NB4 (cell line): ENCODE measurements at regions not wholly inside any gene's neighbourhood (a gene's known extent, or its start where the extent isn't known, plus 50 kb on each side); places are given as distances from the start of the nearest gene placed in this dataset.

Experiments used
- CTCF ChIP-seq: IDR thresholded peaks from one replicate; pipeline ENCODE4 v1.5.1; 2012; ENCODE audit warnings: low read depth, low read length
- MAX ChIP-seq: IDR thresholded peaks from 2 replicates; pipeline ENCODE4 v1.6.1; 2011; ENCODE audit warnings: low read depth, low read length

GRCh38 chr5:32951878-32952277 is 240.8 kb downstream of the NPR3 start:
- TF ChIP-seq MAX (no peak), CTCF (no peak)
